GM20000 (cell line): ENCODE measurements at regions not wholly inside any gene's neighbourhood (a gene's known extent, or its start where the extent isn't known, plus 50 kb on each side); places are given as distances from the start of the nearest gene placed in this dataset.

Experiments
- DNase-seq: peaks from one replicate; pipeline ENCODE4 v3.0.0; 2012; ENCODE audit warnings: low spot score
- TF ChIP-seq, protein P1 (sequence below): IDR thresholded peaks from 2 replicates; pipeline ENCODE4 v1.5.1; 2012; ENCODE audit warnings: mild to moderate bottlenecking, control low read depth; ENCODE audit errors: extremely low read depth, missing control alignments

DNA sequence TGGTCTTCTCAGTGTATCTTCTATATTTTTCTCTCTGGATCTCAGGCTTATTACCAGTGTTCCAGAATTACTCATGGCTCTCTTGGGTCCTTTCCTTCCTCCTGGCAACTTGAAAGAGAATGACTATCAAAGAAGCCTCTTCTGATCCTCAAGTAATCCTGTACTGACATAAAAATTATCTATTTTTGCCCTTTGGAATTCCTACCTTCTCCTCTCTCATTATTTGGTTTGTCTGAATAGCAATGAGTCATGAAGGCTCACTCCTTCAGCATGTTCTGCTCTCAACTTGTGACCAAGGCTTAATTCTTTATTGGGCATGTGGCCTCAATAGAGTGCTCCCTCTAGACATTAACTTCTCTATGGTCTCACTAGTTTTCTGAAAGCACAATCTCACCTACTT lies 553.6 kb upstream of the ATP2B1 start:
- TF ChIP-seq, protein P1, sequence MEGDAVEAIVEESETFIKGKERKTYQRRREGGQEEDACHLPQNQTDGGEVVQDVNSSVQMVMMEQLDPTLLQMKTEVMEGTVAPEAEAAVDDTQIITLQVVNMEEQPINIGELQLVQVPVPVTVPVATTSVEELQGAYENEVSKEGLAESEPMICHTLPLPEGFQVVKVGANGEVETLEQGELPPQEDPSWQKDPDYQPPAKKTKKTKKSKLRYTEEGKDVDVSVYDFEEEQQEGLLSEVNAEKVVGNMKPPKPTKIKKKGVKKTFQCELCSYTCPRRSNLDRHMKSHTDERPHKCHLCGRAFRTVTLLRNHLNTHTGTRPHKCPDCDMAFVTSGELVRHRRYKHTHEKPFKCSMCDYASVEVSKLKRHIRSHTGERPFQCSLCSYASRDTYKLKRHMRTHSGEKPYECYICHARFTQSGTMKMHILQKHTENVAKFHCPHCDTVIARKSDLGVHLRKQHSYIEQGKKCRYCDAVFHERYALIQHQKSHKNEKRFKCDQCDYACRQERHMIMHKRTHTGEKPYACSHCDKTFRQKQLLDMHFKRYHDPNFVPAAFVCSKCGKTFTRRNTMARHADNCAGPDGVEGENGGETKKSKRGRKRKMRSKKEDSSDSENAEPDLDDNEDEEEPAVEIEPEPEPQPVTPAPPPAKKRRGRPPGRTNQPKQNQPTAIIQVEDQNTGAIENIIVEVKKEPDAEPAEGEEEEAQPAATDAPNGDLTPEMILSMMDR, result no peak
- DNase-seq, result no peak

DNA sequence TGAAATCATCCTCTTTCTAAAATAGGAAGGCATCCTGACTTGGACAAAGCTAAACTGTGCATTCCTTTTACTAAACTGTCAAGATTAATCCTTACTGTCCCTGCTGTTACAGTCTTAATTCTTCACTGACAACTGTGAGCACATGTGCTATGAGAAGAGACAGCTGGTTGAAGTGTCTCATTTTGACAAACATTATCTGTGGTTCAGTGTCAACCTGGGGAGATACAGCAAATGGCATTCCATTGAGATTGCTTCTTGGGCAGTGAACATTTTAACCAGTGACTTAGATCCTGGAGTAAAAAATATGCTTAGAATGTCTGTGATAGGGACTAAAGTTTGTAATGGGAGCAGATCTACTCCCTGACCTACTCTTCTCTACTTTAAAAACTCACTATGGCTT lies 552.6 kb upstream of the ATP2B1 start:
- DNase-seq, result no peak
- TF ChIP-seq, protein P1, result no peak

DNA sequence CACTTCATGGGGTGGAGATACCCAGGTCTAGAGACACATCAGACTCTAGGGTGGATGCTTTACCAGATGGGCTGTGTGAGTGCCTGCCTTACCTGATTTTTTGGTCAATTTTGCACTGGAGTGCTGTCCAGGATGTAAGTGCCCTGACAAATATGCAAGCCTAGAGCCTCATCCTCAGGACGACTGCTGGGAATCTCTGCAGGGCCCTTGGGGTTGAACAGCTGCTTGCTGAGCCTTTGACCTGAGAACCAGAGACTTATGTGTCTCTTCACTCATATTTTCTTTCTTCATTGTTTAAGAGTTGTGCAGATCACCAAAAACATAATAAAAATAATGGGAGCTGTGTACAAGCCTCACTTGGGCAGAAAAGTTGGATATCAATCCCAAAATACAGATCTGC lies 551.5 kb upstream of the ATP2B1 start:
- TF ChIP-seq, protein P1, result no peak
- no peak for DNase-seq

DNA sequence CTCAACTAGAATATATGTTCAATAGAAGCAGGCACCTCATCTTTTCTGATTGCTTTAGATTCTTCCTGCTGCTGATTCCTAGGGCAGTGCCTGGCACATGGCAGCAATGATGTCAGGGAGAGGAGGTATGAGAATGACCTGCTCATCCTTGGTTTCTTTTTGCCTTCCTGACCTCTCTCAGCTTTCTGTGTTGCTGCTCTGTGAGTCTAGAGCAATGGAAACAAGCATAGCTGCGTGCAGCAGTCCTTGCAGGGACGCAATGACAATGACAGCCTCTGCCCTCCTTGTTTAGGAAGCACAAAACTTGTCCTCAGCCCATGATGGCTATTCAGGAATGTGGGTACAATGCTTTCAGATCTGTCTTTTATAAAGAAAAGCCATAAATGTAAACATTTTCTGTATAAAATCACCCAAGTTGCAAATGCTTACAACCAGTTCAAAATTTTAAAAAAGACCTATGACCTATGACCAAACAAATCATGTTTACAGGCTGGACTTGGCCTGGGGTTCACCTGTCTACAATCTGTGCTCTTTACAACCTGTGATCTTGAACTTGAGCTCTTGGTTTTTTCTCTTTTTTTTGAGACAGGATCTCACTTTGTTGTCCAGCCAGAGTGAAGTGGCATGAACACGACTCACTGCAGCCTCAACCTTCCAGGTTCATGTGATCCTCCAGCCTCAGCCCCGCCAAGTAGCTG lies 549.4 kb upstream of the ATP2B1 start:
- TF ChIP-seq, protein P1, result no peak
- no peak for DNase-seq

DNA sequence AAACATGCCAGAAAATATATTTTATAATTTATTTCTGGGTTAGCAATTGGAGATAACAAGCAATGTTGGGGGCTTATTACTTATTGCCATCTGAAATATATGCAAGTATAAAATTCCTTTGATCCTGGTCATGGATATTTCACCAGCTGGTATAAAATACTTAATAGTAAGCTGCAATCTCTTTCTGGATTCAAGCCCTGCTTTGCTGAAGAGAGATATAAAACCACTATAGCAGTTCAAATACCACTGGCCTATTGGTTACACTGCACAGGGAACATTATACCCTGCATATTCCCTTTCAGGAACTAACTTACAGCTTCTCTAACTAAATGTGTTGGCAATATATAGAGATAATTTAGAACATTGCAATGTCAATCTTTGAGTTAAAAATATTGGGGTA lies 546.2 kb upstream of the ATP2B1 start:
- TF ChIP-seq, protein P1, result no peak
- no peak for DNase-seq

DNA sequence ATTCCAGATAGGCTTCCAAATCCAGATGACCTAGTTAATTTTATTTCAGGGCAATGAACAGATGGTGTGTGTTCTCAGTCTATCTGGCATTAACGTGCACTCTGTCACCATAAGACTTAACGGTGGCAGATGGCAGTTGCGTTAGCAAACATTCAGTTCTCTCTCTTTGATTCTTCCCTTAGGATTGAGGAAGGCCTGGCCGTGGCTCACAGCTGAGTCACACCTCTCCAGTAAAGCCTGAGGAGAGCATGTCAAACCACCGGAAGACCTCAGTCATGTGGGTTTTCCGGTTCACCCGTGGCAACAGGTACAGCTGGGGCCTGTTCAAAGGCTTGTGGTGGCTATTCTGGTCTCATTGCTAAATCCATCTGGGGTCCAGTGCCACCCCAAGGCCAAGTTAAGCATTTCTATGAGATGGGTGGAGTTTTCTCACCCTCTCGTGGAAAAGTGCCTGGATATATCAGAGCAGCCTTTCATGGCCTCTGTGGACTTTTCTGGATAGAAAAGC lies 545.1 kb upstream of the ATP2B1 start:
- DNase-seq, result peak; percentile 65
- TF ChIP-seq, protein P1, result no peak

DNA sequence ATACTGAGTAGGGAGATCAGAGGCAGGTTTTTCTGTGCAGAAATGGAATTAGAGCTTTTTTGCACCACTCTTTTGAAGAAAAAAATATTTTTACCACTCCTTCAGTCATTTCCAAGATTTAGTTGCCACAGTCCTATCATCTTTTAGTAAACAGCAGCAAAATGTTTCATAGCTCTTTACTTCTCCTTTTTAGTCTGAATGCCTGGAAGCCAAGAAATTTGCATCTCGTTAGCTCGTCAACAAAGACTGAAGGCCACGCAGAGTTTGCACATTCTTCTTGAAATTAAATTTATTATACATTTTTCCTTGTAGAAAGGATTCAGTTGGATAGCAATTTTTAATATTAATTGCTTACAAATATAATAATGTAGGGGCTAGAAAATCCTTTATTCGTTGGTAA lies 544.5 kb upstream of the ATP2B1 start:
- no peak for DNase-seq
- TF ChIP-seq, protein P1, result no peak
